ENCODE measurements at regions not wholly inside any gene's neighbourhood (a gene's known extent, or its start where the extent isn't known, plus 50 kb on each side); places are given as distances from the start of the nearest gene placed in this dataset.

GRCh38 chr2:239484571-239485355 is 83.9 kb upstream of the HDAC4 start:
- TF ChIP-seq CTCF (IDR thresholded peaks at IDR 0.05) (no peak), POLR2A (IDR thresholded peaks at IDR 0.05) (no peak)
